Mesothelial cell of epicardium (in vitro differentiated cells): ENCODE measurements at regions not wholly inside any gene's neighbourhood (a gene's known extent, or its start where the extent isn't known, plus 50 kb on each side); places are given as distances from the start of the nearest gene placed in this dataset.

Source experiments
- DNase-seq, 2 experiments: peaks; one replicate each; pipeline ENCODE4 v3.0.0; 2021; ENCODE audit warnings: low spot score in 2 of 2; ENCODE audit not compliant: unreplicated experiment in 2 of 2
- H3K27ac Mint-ChIP-seq: 2 replicates; pipeline ENCODE4 v1.8.0; 2021; ENCODE audit warnings: mixed read lengths
- H3K27me3 Mint-ChIP-seq: 2 replicates; pipeline ENCODE4 v1.8.0; 2021; ENCODE audit warnings: low read depth, mixed read lengths
- H3K36me3 Mint-ChIP-seq: 2 replicates; pipeline ENCODE4 v1.8.0; 2021; ENCODE audit warnings: mixed read lengths
- H3K4me1 Mint-ChIP-seq: 2 replicates; pipeline ENCODE4 v1.8.0; 2021; ENCODE audit warnings: mixed read lengths
- H3K4me3 Mint-ChIP-seq: 2 replicates; pipeline ENCODE4 v1.8.0; 2021; ENCODE audit warnings: mild to moderate bottlenecking, moderate library complexity, mixed read lengths
- H3K9me3 Mint-ChIP-seq: 2 replicates; pipeline ENCODE4 v1.8.0; 2021; ENCODE audit warnings: mixed read lengths
- TF ChIP-seq, protein P1 (sequence below): fragments of 200-600 bp; sonication (generic); IDR thresholded peaks from one replicate; pipeline ENCODE4 v1.5.0; 2021; ENCODE audit warnings: antibody characterized with exemption; ENCODE audit not compliant: unreplicated experiment

GRCh38 chr6:10030942-10031537 is 383.8 kb downstream of the TFAP2A start:
- Mint-ChIP-seq H3K9me3 (no peaks in the 10 kb centered on the region), H3K27me3 (no peaks in the 10 kb centered on the region), H3K4me3 (no peak overlapping the region), H3K27ac (no peak overlapping the region), H3K36me3 (no peaks in the 10 kb centered on the region), H3K4me1 (peaks cover 17% of the 10 kb centered on the region)
- TF ChIP-seq, protein P1, sequence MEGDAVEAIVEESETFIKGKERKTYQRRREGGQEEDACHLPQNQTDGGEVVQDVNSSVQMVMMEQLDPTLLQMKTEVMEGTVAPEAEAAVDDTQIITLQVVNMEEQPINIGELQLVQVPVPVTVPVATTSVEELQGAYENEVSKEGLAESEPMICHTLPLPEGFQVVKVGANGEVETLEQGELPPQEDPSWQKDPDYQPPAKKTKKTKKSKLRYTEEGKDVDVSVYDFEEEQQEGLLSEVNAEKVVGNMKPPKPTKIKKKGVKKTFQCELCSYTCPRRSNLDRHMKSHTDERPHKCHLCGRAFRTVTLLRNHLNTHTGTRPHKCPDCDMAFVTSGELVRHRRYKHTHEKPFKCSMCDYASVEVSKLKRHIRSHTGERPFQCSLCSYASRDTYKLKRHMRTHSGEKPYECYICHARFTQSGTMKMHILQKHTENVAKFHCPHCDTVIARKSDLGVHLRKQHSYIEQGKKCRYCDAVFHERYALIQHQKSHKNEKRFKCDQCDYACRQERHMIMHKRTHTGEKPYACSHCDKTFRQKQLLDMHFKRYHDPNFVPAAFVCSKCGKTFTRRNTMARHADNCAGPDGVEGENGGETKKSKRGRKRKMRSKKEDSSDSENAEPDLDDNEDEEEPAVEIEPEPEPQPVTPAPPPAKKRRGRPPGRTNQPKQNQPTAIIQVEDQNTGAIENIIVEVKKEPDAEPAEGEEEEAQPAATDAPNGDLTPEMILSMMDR = peak; percentile 84
- no peak for DNase-seq

GRCh38 chr6:10028222-10028621 is 386.7 kb downstream of the TFAP2A start:
- Mint-ChIP-seq H3K4me3 (no peak overlapping the region), H3K4me1 (peaks cover 14% of the 10 kb centered on the region)

DNA sequence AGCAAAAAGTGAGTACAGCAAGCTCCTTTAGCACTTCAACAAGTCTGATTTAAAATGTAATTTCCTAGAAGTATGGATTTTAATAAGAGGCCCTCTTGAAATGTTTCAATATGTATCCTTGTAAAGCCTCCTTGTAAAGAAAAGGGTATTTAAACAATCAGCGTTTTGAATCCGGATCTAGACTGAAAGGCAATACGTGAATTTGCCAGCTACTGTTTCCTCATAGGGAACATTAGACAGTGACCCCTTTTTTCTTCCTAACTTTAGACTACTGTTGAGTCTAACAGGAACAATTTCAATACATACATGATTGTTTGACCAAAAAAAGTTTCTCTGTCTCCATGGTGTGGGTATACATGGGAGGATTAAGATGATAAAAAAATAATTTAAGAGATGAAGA is 395.0 kb downstream of the TFAP2A start:
- peaks cover 3% of the 10 kb centered on the region for H3K27me3 Mint-ChIP-seq
- H3K4me3 Mint-ChIP-seq = no peak overlapping the region
- H3K4me1 Mint-ChIP-seq = no peaks in the 10 kb centered on the region
- no peak for DNase-seq
- TF ChIP-seq, protein P1 = no peak
- H3K36me3 Mint-ChIP-seq = no peaks in the 10 kb centered on the region
- peaks cover 4% of the 10 kb centered on the region for H3K9me3 Mint-ChIP-seq
- no peak overlapping the region for H3K27ac Mint-ChIP-seq

More at GRCh38 chr6:10028222-10028621, 386.7 kb downstream of the TFAP2A start:
- no peaks in the 10 kb centered on the region for H3K9me3 Mint-ChIP-seq
- TF ChIP-seq, protein P1 = no peak
- no peak overlapping the region for H3K27ac Mint-ChIP-seq
- no peaks in the 10 kb centered on the region for H3K27me3 Mint-ChIP-seq
- no peaks in the 10 kb centered on the region for H3K36me3 Mint-ChIP-seq
- DNase-seq = no peak

DNA sequence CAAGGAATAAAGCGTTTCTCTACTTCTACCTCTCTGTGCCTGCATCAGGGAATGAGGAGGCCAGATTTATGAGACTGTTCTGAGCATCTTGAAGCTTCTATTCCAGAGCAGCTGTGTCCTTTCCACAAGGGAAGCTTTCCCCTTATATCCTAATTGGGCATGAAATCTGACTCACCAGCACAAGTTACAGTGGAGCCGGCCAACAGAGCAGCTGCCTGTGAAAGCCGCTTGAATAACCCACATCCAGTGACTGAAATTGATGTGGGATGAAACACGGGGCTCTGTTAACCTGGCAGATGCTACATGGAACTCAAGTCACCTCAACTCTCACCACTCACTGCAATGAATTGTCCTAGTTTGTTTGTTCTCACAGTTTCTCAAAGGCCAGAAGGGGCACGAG is 400.3 kb downstream of the TFAP2A start:
- peaks cover 10% of the 10 kb centered on the region for H3K36me3 Mint-ChIP-seq
- H3K27ac Mint-ChIP-seq = no peak overlapping the region
- no peak for DNase-seq
- H3K4me3 Mint-ChIP-seq = no peak overlapping the region
- peaks cover 12% of the 10 kb centered on the region for H3K9me3 Mint-ChIP-seq
- peaks cover 1% of the 10 kb centered on the region for H3K27me3 Mint-ChIP-seq
- no peaks in the 10 kb centered on the region for H3K4me1 Mint-ChIP-seq
- TF ChIP-seq, protein P1 = no peak

DNA sequence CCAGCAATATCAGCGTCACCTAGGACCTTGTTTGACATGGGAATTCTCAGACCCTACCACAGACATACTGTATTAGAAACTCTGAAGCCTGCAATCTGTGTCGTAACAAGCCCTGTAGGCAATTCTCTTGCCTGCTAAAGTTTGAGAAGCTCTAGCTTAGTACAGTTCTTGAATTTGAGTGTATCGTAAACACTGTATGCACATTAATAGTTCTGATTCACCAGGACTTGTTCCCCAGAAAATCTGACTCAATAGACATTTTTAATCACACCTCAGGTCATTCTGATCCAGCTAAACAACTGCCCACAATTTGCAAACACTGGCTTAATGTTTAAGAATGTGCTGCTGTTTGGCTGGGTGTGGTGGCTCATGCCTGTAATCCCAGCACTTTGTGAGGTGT is 414.3 kb downstream of the TFAP2A start:
- H3K4me3 Mint-ChIP-seq = no peak overlapping the region
- TF ChIP-seq, protein P1 = no peak
- no peaks in the 10 kb centered on the region for H3K4me1 Mint-ChIP-seq
- no peak for DNase-seq
- H3K27me3 Mint-ChIP-seq = no peaks in the 10 kb centered on the region
- H3K36me3 Mint-ChIP-seq = no peaks in the 10 kb centered on the region
- peaks cover 9% of the 10 kb centered on the region for H3K9me3 Mint-ChIP-seq
- no peak overlapping the region for H3K27ac Mint-ChIP-seq

DNA sequence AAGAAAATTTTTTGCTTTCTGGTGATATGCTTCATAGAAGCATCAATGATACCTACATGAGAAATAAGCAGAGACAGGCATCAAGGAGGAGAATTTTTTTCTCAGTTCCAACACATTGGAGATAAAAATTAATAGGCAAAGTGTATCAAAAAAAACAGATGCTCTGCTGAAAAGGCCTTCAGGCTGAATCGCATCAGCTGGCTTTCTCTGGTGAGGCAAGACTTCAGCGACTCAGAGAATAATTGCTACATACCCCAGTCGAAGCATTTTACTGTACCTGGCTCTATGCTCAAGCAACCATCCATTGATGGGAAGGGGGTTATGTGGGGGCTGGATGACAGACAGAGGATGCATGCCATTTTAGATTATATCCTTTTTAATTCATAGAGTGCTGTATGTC is 415.1 kb downstream of the TFAP2A start:
- TF ChIP-seq, protein P1 = no peak
- Mint-ChIP-seq H3K4me3 (no peak overlapping the region), H3K4me1 (no peaks in the 10 kb centered on the region), H3K27ac (no peak overlapping the region), H3K36me3 (no peaks in the 10 kb centered on the region), H3K9me3 (peaks cover 12% of the 10 kb centered on the region), H3K27me3 (no peaks in the 10 kb centered on the region)
- DNase-seq = no peak
